GM23248 (cell line): ENCODE measurements at regions not wholly inside any gene's neighbourhood (a gene's known extent, or its start where the extent isn't known, plus 50 kb on each side); places are given as distances from the start of the nearest gene placed in this dataset.

Experiments
- DNase-seq: peaks from one replicate; pipeline ENCODE4 v3.0.0-alpha.2; 2015
- H2AFZ ChIP-seq: fragments of 200-600 bp; sonication (generic); 2 replicates; pipeline ENCODE4 v1.6.1; 2016; ENCODE audit warnings: antibody characterized with exemption
- H3F3A ChIP-seq: fragments of 200-600 bp; sonication (generic); 2 replicates; pipeline ENCODE4 v1.6.1; 2016; ENCODE audit warnings: mild to moderate bottlenecking, antibody characterized with exemption, mixed run types; ENCODE audit not compliant: insufficient read depth
- H3K27ac ChIP-seq: fragments of 200-600 bp; sonication (generic); 2 replicates; pipeline ENCODE4 v1.5.1; 2016; ENCODE audit warnings: mild to moderate bottlenecking
- H3K27me3 ChIP-seq: fragments of 200-600 bp; sonication (generic); replicated peaks from 2 replicates; pipeline ENCODE4 v1.6.1; 2016; ENCODE audit warnings: mild to moderate bottlenecking; ENCODE audit not compliant: insufficient read depth
- H3K36me3 ChIP-seq: fragments of 200-600 bp; sonication (generic); 2 replicates; pipeline ENCODE4 v1.6.1; 2016; ENCODE audit warnings: low read depth, mild to moderate bottlenecking
- H3K4me1 ChIP-seq: fragments of 200-600 bp; sonication (generic); 2 replicates; pipeline ENCODE4 v1.6.1; 2016; ENCODE audit warnings: mild to moderate bottlenecking; ENCODE audit not compliant: insufficient read depth
- H3K4me2 ChIP-seq: fragments of 200-600 bp; sonication (generic); one replicate; pipeline ENCODE4 v1.6.1; 2016; ENCODE audit warnings: mild to moderate bottlenecking; ENCODE audit not compliant: unreplicated experiment
- H3K4me3 ChIP-seq: fragments of 200-600 bp; sonication (generic); 2 replicates; pipeline ENCODE4 v1.5.1; 2016; ENCODE audit warnings: mild to moderate bottlenecking
- H3K79me2 ChIP-seq: fragments of 200-600 bp; sonication (generic); 2 replicates; pipeline ENCODE4 v1.6.1; 2016; ENCODE audit warnings: mild to moderate bottlenecking; ENCODE audit not compliant: insufficient read depth
- H3K9ac ChIP-seq: fragments of 200-600 bp; sonication (generic); 2 replicates; pipeline ENCODE4 v1.6.1; 2016; ENCODE audit warnings: mild to moderate bottlenecking
- H3K9me2 ChIP-seq: fragments of 200-600 bp; sonication (generic); 2 replicates; pipeline ENCODE4 v1.6.1; 2016; ENCODE audit warnings: mixed run types, mild to moderate bottlenecking, moderate library complexity; ENCODE audit not compliant: insufficient read depth
- H3K9me3 ChIP-seq: fragments of 200-600 bp; sonication (generic); one replicate; pipeline ENCODE4 v1.6.1; 2017; ENCODE audit warnings: low read depth
- H4K20me1 ChIP-seq: fragments of 200-600 bp; sonication (generic); 2 replicates; pipeline ENCODE4 v1.6.0; 2016; ENCODE audit not compliant: insufficient read depth
- EZH2 ChIP-seq: fragments of 200-600 bp; sonication (generic); IDR thresholded peaks from 2 replicates; pipeline ENCODE4 v1.6.1; 2018; ENCODE audit warnings: antibody characterized with exemption, mild to moderate bottlenecking; ENCODE audit not compliant: insufficient read depth, poor library complexity, severe bottlenecking
- EZH2phosphoT487 ChIP-seq: fragments of 200-600 bp; sonication (generic); IDR thresholded peaks from 2 replicates; pipeline ENCODE4 v1.6.1; 2018; ENCODE audit warnings: antibody characterized with exemption, moderate library complexity, mild to moderate bottlenecking, low read depth; ENCODE audit not compliant: insufficient read depth
- WGBS, 2 experiments: methylation state at CpG; one replicate each; pipeline ENCODE4 v1.1.6; 2015 to 2017; ENCODE audit warnings: low lambda C conversion rate in 2 of 2, low coverage in 1 of 2; ENCODE audit errors: missing lambda C conversion rate in 2 of 2; 5-methylcytosine and 5-hydroxymethylcytosine counted together
- in situ Hi-C: fragments of 300-500 bp; cut with MboI; formaldehyde crosslinking; loops from 2 replicates; pipeline ENCODE4 v1.15.0; 2020

DNA sequence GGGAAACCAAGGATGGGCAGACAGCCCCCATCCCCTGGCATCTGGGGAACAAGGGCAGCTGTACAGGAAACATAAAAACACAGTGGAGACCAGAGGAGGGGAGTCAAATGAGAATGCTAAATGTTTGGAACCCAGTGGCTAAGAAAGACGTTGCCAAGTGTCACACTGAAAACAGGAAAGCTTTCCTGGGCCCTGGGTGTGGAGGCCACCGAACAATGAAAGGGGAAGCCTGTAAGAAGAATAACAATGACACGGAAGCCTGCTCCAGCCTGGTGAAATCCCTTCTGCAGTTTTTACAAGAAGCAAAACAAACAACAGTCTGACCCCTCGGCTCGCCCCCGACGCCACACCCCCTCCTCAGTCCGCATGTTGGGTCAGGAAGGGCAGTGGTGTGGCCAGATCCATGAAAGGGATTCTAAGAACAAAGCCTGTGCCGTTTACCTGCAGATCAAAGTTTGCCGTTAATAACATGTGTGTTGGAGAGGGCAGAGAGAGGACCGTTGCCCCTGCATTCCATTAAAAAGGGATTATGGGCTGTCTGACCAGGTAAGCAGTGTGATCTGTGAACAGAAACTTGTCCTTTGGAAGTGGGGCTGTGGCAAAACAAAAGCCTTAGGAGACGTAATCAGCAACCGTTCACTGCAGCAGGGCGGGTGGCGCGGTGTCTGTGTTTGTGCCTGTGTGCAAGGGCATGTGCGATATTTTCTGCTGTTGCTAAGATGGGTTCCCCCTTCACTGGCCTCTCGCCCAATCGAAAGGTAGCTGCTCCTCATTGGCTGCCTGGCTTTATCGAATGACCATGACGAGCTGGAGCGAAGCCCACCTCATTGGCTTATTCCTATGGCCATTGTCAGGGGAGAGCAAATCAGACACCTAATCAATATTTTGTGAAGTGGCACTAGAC lies 113.7 kb upstream of the BLID start:
- H3K36me3 ChIP-seq: no peaks in the 10 kb centered on the region
- H3K4me1 ChIP-seq: peaks cover 68% of the 10 kb centered on the region
- H3K4me2 ChIP-seq: peak overlapping the region; percentile 4
- no peak for DNase-seq
- H3K9me2 ChIP-seq: no peaks in the 10 kb centered on the region
- H3K4me3 ChIP-seq: no peak overlapping the region
- peak overlapping the region; percentile 31 for H3K27ac ChIP-seq
- no peaks in the 10 kb centered on the region for H3K79me2 ChIP-seq
- no peaks in the 10 kb centered on the region for H4K20me1 ChIP-seq
- 61 to 64% methylated on average over 22 of the region's 22 CpGs for WGBS, 2 experiments
- no peaks in the 10 kb centered on the region for H3K9me3 ChIP-seq
- in situ Hi-C loops: no loop called here
- H3K27me3 ChIP-seq: no peaks in the 10 kb centered on the region
- no peak overlapping the region for H3K9ac ChIP-seq
- peaks cover 57% of the 10 kb centered on the region for H3F3A ChIP-seq
- TF ChIP-seq EZH2phosphoT487: no peak
- no peak overlapping the region for H2AFZ ChIP-seq

DNA sequence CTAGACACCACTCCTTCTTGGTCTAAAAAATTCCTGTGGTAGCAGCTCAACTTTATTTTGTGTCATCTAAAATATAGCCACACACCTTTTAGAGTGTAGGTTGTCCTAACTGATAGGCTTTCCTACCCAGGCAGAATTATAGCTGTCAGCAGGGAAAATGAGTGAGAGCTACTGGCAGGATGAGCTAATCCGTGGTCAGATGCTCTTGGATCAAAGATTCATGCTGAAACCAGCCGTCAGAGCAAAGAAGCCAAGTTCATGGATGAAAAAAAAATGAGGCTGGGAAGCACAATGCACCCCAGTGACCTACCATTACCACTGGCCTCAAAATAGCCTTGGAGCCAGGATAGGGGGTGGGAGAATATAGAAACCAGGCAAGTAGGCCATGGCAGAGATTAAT lies 113.1 kb upstream of the BLID start:
- H3K27me3 ChIP-seq: no peaks in the 10 kb centered on the region
- in situ Hi-C loops: no loop called here
- no peak overlapping the region for H3K9ac ChIP-seq
- DNase-seq: peak; percentile 77
- H3K79me2 ChIP-seq: no peaks in the 10 kb centered on the region
- H3K27ac ChIP-seq: peak overlapping the region; percentile 25
- peaks cover 52% of the 10 kb centered on the region for H3F3A ChIP-seq
- H3K9me2 ChIP-seq: no peaks in the 10 kb centered on the region
- H4K20me1 ChIP-seq: no peaks in the 10 kb centered on the region
- no peak for TF ChIP-seq EZH2
- peak; percentile 94 for TF ChIP-seq EZH2phosphoT487
- H3K4me1 ChIP-seq: peaks cover 64% of the 10 kb centered on the region
- H3K4me3 ChIP-seq: no peak overlapping the region
- WGBS, 2 experiments: 3 to 10% methylated on average over 2 of the region's 2 CpGs
- no peaks in the 10 kb centered on the region for H3K9me3 ChIP-seq
- peak overlapping the region; percentile 4 for H3K4me2 ChIP-seq
- no peak overlapping the region for H2AFZ ChIP-seq
- H3K36me3 ChIP-seq: no peaks in the 10 kb centered on the region

DNA sequence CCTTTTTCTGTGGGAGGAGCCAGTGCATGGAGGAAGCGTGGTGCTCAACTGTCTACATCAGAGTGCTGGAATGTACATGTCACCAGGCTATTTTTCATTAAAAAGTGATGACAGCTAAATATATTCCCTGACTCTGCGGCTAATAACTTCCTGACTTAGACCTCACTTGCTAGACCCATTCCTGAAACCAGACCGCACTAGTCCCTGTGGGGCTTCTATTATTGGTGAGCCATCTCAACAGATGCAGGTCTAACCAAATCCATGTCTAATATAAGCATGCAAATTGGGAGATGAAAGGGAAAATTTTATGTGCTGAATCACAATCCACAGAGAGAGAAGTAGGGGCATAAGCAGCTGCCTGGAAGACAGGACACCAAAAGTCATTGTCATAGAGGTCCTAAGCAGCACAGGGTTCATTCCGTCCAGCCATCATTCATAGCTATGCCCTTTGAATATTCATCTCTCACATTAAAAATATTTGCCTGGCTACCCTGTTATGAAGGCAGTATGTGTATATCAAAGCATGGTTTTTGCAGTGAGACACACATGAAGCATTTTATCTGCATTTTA lies 110.9 kb upstream of the BLID start:
- Histone ChIP-seq H4K20me1 (no peaks in the 10 kb centered on the region), H3K36me3 (peaks cover 4% of the 10 kb centered on the region; the same call in 1 of the 2 replicates), H3K9me3 (no peaks in the 10 kb centered on the region), H3K9me2 (no peaks in the 10 kb centered on the region), H3F3A (peaks cover 49% of the 10 kb centered on the region), H3K27me3 (no peaks in the 10 kb centered on the region), H3K4me2 (no peak overlapping the region), H3K4me3 (no peak overlapping the region), H2AFZ (no peak overlapping the region), H3K27ac (peak overlapping the region; percentile 6; the same call in 1 of the 2 replicates), H3K9ac (no peak overlapping the region), H3K4me1 (peaks cover 54% of the 10 kb centered on the region), H3K79me2 (no peaks in the 10 kb centered on the region)
- 1 to 7% methylated on average over 4 of the region's 4 CpGs for WGBS, 2 experiments
- in situ Hi-C loops: no loop called here
- TF ChIP-seq EZH2phosphoT487 (peak; percentile 99), EZH2 (no peak)
- peak; percentile 87 for DNase-seq

DNA sequence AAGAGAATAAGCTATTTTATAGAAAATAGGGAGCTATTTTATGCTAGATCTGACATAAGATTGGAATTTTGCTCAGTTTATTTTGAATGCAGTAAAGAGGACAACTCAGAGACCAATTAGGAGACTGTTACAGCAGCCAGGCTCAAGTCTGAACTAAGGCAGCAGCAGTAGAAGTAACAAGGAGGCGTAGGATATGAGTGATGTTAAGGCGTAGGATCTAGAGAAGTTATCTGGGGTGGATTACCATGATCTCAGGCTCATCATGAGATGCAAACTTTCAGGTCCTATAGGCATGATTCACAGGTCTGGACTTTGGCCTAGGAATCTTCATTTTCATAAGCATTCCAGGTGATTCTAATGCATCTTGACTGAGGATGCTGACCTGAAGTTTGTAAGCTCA lies 108.9 kb upstream of the BLID start:
- no peak for DNase-seq
- no peaks in the 10 kb centered on the region for H3K9me3 ChIP-seq
- H4K20me1 ChIP-seq: no peaks in the 10 kb centered on the region
- no peak for TF ChIP-seq EZH2
- TF ChIP-seq EZH2phosphoT487: no peak
- H3K4me3 ChIP-seq: no peak overlapping the region
- peaks cover 63% of the 10 kb centered on the region for H3F3A ChIP-seq
- H3K79me2 ChIP-seq: no peaks in the 10 kb centered on the region
- in situ Hi-C loops: no loop called here
- H3K4me1 ChIP-seq: peaks cover 56% of the 10 kb centered on the region
- H2AFZ ChIP-seq: no peak overlapping the region
- no peak overlapping the region for H3K9ac ChIP-seq
- H3K4me2 ChIP-seq: no peak overlapping the region
- WGBS, 2 experiments: 97 to 100% methylated on average over 2 of the region's 2 CpGs
- no peaks in the 10 kb centered on the region for H3K9me2 ChIP-seq
- no peaks in the 10 kb centered on the region for H3K27me3 ChIP-seq
- peaks cover 4% of the 10 kb centered on the region; the same call in 1 of the 2 replicates for H3K36me3 ChIP-seq
- H3K27ac ChIP-seq: no peak overlapping the region
